NCI-H226 (cell line): ENCODE measurements at regions not wholly inside any gene's neighbourhood (a gene's known extent, or its start where the extent isn't known, plus 50 kb on each side); places are given as distances from the start of the nearest gene placed in this dataset.

ENCODE experiments used
- DNase-seq: peaks from one replicate; pipeline ENCODE4 v3.0.0-alpha.2; 2015

- DNase-seq = no peak
Observed at GRCh38 chr6:12384357-12384912, 94.3 kb downstream of the EDN1 start.

- no peak for DNase-seq
Observed at GRCh38 chr6:12385316-12385715, 95.2 kb downstream of the EDN1 start.

DNA sequence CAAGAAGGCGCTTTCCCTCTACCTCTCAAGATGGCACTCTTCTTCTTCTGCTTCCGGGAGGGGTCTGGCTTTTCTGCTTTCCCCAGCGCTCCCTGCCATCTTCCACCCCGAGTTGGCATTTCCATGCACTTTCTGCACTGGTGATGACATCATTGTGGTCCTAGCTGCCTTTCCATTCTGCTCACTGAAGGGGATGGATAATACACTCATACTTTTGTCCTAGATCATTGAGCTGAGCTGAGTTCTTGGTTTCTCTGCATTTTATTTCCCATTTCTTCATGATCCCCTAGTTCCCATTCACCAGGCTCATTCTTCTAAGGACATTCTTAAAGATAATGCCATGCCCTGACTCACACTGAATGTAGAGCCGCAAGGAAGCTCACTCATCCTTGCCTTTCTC lies 96.7 kb downstream of the EDN1 start:
- DNase-seq = no peak

- no peak for DNase-seq
Observed at GRCh38 chr6:12391472-12391871, 101.3 kb downstream of the EDN1 start.

- DNase-seq = no peak
Observed at GRCh38 chr6:12392490-12392889, 102.3 kb downstream of the EDN1 start.

- DNase-seq = no peak
Observed at GRCh38 chr6:12393100-12393499, 102.9 kb downstream of the EDN1 start.

DNA sequence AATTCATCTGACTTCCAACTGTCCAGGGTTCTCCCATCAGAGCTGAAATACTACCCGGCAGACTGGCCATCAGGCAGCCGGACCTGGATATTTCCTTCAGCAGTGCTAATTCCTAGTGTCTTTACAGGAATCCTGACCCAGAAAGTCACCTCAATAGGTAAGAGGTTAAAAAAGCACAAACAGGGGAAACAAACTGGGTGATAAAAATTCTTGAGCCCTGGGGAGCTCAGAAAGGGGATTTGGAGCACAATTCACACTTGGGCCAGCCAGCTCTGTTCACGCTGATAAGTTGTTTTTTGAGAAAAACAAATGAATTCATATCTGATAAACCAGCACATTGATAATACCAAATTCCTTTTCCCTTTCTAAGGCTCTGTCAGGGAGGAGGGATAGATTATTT lies 104.0 kb downstream of the EDN1 start:
- DNase-seq = no peak

- DNase-seq = no peak
Observed at GRCh38 chr6:12395898-12396297, 105.7 kb downstream of the EDN1 start.

DNA sequence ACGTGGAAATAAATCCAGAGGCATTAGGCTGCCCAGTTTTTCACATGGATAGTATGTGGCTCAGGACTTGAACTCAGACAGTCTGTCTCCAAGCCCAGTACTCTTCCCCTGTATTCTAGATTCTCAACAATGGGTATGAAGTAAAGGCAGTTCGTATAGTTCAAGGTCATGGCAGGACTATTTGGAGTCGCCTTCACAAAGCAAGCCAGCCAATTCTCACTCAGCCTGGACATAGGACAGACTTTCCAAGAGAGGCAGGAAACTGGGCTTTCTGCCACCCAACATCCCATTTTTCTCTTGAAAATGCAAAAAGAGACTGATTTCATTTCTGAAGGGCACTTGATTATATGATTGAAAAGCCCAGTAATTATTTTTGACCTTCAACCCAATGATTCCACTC lies 111.0 kb downstream of the EDN1 start:
- DNase-seq = no peak

DNA sequence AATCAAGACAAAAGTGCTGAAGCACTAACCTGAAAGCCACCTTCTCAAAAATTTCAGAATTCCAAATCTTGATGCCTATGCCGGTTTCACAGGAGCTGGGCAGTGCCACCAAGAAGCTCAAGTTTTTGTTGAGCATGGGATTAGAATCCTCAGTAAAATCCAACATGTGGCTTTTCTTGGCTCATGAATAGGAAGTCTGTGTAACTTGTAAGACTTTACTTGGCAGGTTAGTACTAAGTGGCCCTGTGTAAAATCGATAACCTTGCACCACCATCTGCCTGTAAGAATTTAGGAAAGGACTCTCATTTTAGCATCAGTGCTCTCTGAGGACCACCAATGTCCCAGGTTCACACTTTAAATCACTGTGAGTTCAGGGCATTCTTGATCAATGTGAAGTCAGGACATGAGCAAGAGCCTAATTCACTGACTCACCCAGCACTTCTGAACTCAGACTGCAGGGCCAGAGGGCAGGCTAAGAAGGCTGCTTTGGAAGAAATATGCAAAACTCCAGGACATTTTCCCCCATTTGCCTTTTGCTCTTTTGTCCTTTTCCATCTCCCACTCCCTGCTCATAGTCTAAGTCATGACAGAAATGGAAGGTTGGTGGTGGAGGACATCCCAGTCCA lies 113.2 kb downstream of the EDN1 start:
- DNase-seq = peak; percentile 39

DNA sequence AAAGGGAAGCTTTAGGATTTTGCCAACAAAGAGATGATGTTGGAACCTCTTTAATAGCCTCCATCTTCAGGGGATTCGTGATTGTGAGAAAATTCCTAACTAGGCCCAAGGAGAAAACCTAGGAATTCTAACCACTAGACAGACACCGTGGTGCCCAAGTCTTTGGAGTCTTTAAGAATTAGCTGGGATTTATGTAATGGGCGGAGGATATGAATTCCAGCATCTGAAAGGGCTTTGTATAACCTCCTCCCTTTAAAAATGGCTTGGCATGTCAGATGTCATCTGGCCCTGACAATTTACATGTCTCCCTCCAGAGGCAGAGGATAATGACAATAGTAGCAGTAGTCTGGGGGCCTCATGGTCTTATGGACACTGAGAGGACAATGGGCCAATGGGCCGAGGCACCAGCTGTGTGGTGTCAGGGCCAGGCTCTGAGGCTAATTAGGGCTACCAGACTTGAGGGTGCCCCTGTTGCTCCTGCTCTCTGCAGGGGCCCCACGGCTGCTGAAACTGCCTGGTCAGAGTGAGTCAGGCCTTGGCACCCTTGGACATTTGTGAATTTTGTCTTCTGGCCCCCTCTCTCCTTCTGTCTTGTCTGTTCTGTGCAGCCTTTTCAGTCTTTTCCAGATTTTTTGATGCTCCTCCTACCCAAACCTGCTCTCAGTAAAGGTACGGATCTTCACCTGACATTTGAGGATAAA lies 113.9 kb downstream of the EDN1 start:
- no peak for DNase-seq

DNA sequence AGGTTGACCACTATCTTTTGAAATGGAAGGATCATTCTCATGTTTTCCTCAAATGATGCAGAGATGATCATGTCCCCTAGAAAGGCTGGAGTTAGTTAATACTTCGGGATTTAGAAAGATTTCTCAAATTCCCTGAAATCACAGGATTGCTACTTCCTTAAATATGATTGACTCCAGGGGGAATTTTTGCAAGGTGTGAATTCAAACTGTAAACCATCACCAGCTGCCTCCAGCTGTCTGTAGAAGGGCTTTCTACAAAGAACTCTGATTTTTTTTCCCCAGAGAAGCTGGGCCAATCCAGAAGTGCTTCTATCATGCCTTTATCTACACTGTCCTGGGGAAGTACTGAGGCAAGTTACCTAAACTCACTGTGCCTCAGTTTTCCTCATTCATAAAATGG lies 114.5 kb downstream of the EDN1 start:
- DNase-seq = no peak

DNA sequence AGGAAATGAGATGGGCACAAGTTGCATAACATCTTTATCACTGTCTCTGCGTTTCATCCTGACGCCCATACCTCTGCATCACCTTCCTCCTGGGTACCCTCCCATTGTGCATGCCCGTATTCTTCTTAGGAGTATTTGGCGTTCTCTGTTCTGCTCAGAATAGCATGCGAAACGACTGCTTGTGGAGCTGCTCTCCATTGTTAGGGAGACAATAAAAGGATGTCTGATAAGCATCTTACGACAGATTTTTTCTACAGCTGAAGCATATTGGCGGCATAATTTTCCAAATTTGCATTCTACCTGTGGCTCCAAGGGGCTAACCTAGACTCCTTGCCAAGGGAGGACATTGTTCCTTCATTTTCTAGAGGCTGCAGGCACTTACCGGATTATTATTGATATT lies 118.6 kb downstream of the EDN1 start:
- no peak for DNase-seq

- DNase-seq = no peak
Observed at GRCh38 chr6:12410946-12411345, 120.8 kb downstream of the EDN1 start.

DNA sequence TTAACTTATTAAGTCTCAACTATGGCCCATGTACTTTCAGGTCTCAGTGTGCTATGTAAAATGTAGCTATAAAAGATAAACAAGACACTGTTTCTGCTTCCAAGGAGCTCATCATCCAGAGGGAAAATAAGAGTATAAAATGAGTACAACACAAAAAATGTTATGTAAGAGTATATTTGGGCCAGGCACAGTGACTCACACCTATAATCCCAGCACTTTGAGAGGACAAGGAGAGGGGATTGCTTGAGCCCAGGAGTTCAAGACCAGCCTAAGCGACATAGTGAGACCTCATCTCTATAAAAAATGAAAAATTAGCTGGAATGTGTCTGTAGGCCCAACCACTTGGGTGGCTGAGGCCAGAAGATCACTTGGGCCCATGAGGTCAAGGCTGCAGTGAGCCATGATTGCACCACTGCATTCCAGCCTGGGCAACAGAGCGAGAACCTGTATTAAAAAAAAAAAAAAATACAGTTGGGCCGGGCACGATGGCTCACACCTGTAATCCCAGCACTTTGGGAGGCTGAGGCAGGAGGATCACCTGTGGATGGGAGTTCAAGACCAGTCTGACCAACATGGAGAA lies 124.0 kb downstream of the EDN1 start:
- no peak for DNase-seq

DNA sequence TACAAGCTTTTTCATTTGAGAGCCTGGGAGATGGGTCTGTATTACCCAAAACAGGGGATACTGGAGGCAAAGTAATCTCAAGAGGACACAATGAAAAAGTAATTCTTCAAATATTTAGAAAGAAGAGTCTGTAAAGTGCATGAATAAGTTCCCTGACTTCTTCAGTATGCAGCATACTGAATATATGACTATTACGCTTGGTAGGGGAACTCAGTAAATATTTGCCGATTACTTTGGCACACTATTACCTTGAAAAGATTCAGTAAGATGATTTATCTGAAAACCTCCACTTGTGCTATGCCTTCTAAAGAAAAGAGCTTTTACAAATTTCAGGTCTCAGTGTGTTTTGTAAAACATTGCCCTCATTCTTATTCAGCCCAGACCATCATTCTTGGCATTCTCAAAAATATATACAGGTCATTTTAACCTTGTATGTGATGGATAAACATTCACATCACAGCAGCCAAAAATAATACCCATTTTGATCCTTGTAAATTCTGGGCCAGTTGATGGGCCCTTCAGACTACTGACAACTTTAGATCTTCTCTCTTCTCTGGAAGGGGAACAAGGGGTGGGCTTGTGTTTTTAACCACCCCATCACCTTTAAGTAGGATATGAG lies 125.9 kb downstream of the EDN1 start:
- DNase-seq = no peak

GRCh38 chr6:12417191-12417590 lies 127.0 kb downstream of the EDN1 start:
- no peak for DNase-seq

DNA sequence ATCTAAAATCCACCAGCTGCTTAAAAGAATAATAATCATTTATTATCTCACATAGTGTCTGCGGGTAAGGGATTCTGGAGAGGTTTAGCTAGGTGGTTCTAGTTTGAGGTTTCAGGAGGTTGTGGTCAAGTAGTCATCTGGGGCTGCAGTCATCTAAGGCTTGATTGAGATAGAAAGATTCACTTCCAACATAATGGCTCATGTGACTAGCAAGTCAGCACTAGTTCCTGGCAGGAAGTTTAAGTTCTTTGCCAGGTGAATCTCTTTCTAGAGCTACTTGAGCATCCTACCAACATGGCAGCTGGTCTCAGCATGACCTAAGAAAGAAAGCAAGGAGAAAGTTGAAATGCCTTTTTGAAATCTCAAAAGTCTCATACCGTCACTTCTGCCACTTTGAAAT lies 128.8 kb downstream of the EDN1 start:
- DNase-seq = no peak

DNA sequence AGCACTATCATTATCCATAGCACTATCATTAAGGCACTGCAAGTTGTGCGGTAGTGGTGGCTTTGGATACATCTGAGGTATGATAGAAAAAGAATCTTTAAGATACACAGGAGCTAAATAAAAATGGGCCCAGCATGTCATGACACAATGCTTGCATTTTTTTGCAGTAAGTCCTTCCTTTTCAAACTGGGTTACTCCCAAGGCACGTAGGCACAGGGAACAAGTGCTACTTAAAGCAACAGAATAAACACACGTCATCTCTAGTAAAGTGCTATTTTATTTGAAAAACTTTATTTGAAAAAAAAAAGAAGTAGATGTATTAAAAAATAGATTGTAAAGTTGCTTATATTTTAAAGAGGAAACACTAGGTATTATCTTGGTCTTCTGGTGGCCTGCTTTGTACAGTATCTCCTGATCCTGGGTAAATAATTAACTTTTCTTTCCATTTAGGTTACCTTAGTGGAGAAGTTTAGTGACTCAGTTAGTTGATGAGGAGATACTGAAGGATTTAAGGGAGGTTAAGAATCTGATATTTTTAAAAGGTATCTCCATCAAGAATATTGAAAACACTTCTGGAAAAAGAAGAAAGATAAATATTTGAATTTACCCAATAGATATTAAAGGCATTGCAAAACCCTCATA lies 129.6 kb downstream of the EDN1 start:
- DNase-seq = no peak

GRCh38 chr6:12420626-12421025 lies 130.5 kb downstream of the EDN1 start:
- DNase-seq = no peak

DNA sequence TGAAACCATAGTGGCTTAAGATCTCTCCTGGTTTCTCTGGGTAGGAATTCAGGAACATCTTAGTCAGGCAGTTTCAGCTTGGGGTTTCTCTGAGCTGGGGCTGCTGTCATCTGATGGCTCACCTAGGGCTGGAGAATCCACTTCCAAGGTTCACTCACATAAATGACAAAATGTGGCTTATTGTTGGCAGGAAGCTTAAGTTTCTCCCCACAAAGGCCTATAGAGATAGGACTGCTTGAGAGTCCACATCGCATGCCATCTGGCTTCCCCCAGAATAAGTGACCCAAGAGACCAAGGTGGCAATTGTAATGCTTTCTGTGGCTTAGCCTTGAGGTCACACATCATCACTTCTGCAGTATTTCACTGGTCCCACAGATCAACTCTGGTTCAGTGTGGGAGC lies 131.4 kb downstream of the EDN1 start:
- no peak for DNase-seq

GRCh38 chr6:12422848-12423247 lies 132.7 kb downstream of the EDN1 start:
- no peak for DNase-seq

DNA sequence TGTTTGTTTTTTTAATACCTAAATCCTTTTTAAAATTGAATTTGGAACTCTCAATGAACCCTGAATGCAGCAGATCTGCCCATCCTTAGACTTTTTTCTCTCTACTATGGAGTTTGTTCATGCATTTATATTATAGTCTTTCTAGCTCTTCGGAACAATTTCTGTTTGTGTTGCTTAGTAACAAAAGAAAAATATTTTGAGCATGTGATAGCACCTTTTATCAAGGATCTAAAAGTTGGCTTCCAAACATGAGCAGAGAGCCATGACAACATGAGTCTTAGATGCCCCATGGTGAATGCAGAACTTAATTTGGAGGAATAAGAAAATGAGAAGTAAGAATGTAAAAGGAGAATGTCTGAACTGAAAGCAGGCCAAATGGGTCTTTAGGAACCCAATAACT lies 133.7 kb downstream of the EDN1 start:
- DNase-seq = peak; percentile 6
